Neural cell (in vitro differentiated cells): ENCODE measurements at regions not wholly inside any gene's neighbourhood (a gene's known extent, or its start where the extent isn't known, plus 50 kb on each side); places are given as distances from the start of the nearest gene placed in this dataset.

Source experiments
- H2AFZ ChIP-seq: fragments of 200-600, 300-800 bp; sonication (generic), shearing (Covaris generic); 2 replicates; pipeline ENCODE4 v1.6.0; 2014; ENCODE audit warnings: low read depth, mild to moderate bottlenecking, antibody characterized with exemption, low read length, moderate library complexity
- H3F3A ChIP-seq: fragments of 200-600 bp; shearing (Covaris generic); 2 replicates; pipeline ENCODE4 v1.6.1; 2016; ENCODE audit warnings: mild to moderate bottlenecking, moderate library complexity, mixed read lengths, antibody characterized with exemption, low read length; ENCODE audit not compliant: insufficient read depth, poor library complexity, severe bottlenecking
- H3K27ac ChIP-seq: fragments of 200-600, 300-800 bp; sonication (generic), shearing (Covaris generic); 2 replicates; pipeline ENCODE4 v1.5.1; 2014; ENCODE audit warnings: mild to moderate bottlenecking, low read length, moderate library complexity
- H3K27me3 ChIP-seq: fragments of 300-800, 200-600 bp; sonication (generic), shearing (Covaris generic); 2 replicates; pipeline ENCODE4 v1.6.0; 2014; ENCODE audit warnings: mild to moderate bottlenecking, low read depth, low read length, moderate library complexity; ENCODE audit not compliant: insufficient read depth
- H3K36me3 ChIP-seq: fragments of 300-800, 200-600 bp; sonication (generic), shearing (Covaris generic); 2 replicates; pipeline ENCODE4 v1.5.1; 2014; ENCODE audit warnings: mild to moderate bottlenecking, antibody characterized with exemption, low read length, moderate library complexity; ENCODE audit not compliant: insufficient read depth
- H3K4me2 ChIP-seq: fragments of 300-800, 200-600 bp; sonication (generic), shearing (Covaris generic); 2 replicates; pipeline ENCODE4 v1.6.0; 2014; ENCODE audit warnings: mild to moderate bottlenecking, low read length
- H3K4me3 ChIP-seq: fragments of 300-800, 200-600 bp; sonication (generic), shearing (Covaris generic); 2 replicates; pipeline ENCODE4 v1.5.1; 2014; ENCODE audit warnings: mild to moderate bottlenecking, low read length, moderate library complexity
- H3K79me2 ChIP-seq: fragments of 200-600 bp; shearing (Covaris generic); replicated peaks from 2 replicates; pipeline ENCODE4 v1.6.0; 2014; ENCODE audit warnings: mild to moderate bottlenecking, low read length, moderate library complexity; ENCODE audit not compliant: insufficient read depth
- H3K9ac ChIP-seq: fragments of 300-800, 200-600 bp; sonication (generic), shearing (Covaris generic); 2 replicates; pipeline ENCODE4 v1.6.1; 2016; ENCODE audit warnings: mild to moderate bottlenecking, low read length, mixed read lengths
- H3K9me2 ChIP-seq: fragments of 200-600 bp; shearing (Covaris generic); 2 replicates; pipeline ENCODE4 v1.6.1; 2016; ENCODE audit warnings: mild to moderate bottlenecking, low read length, mixed read lengths; ENCODE audit not compliant: insufficient read depth
- H3K9me3 ChIP-seq: fragments of 200-600, 300-800 bp; sonication (generic), shearing (Covaris generic); 2 replicates; pipeline ENCODE4 v1.6.1; 2016; ENCODE audit warnings: mild to moderate bottlenecking, mixed run types, low read length, moderate library complexity, mixed read lengths
- H4K20me1 ChIP-seq: fragments of 200-600 bp; shearing (Covaris generic); 2 replicates; pipeline ENCODE4 v1.6.1; 2016; ENCODE audit warnings: mild to moderate bottlenecking, mixed run types; ENCODE audit not compliant: insufficient read depth
- EP300 ChIP-seq: fragments of 450-650 bp; conservative IDR thresholded peaks from 2 replicates; pipeline ENCODE4 v1.6.1; 2014; ENCODE audit warnings: antibody characterized with exemption, mild to moderate bottlenecking, moderate library complexity; ENCODE audit not compliant: poor library complexity, severe bottlenecking
- EZH2 ChIP-seq: fragments of 200-600, 300-800 bp; shearing (Covaris generic), sonication (generic); IDR thresholded peaks from 2 replicates; pipeline ENCODE4 v1.6.1; 2014; ENCODE audit warnings: antibody characterized with exemption, low read length, borderline replicate concordance, mild to moderate bottlenecking; ENCODE audit not compliant: insufficient read depth, poor library complexity, severe bottlenecking
- MXI1 ChIP-seq: fragments of 450-650 bp; conservative IDR thresholded peaks from 2 replicates; pipeline ENCODE4 v1.6.1; 2014; ENCODE audit warnings: antibody characterized with exemption, mild to moderate bottlenecking; ENCODE audit not compliant: poor library complexity, severe bottlenecking
- POLR2AphosphoS5 ChIP-seq: IDR thresholded peaks from 2 replicates; pipeline ENCODE4 v1.6.1; 2012
- RAD21 ChIP-seq: fragments of 450-650 bp; conservative IDR thresholded peaks from 2 replicates; pipeline ENCODE4 v1.6.1; 2014; ENCODE audit warnings: antibody characterized with exemption, mild to moderate bottlenecking, moderate library complexity
- REST ChIP-seq: IDR thresholded peaks from 2 replicates; pipeline ENCODE4 v1.6.1; 2012; ENCODE audit warnings: borderline replicate concordance
- SMC3 ChIP-seq: fragments of 450-650 bp; conservative IDR thresholded peaks from 2 replicates; pipeline ENCODE4 v1.6.1; 2014; ENCODE audit warnings: antibody characterized with exemption, mild to moderate bottlenecking, moderate library complexity; ENCODE audit not compliant: poor library complexity
- TAF1 ChIP-seq: IDR thresholded peaks from 2 replicates; pipeline ENCODE4 v1.6.1; 2012; ENCODE audit warnings: low read depth
- TF ChIP-seq, protein P1 (sequence below): fragments of 450-650 bp; IDR thresholded peaks from 2 replicates; pipeline ENCODE4 v1.5.1; 2014; ENCODE audit warnings: antibody characterized with exemption, mild to moderate bottlenecking, moderate library complexity; ENCODE audit not compliant: poor library complexity, severe bottlenecking

GRCh38 chr5:58392496-58392895 lies 67.4 kb downstream of the PLK2 start:
- H3F3A ChIP-seq: no peaks in the 10 kb centered on the region
- H3K9ac ChIP-seq: peak overlapping the region; percentile 25
- no peaks in the 10 kb centered on the region for H3K79me2 ChIP-seq
- no peaks in the 10 kb centered on the region for H3K27me3 ChIP-seq
- H3K4me3 ChIP-seq: peak overlapping the region; percentile 30
- H3K4me2 ChIP-seq: peak overlapping the region; percentile 31
- H2AFZ ChIP-seq: peak overlapping the region; percentile 18
- TF ChIP-seq POLR2AphosphoS5 (no peak), RAD21 (peak; percentile 12), SMC3 (no peak), EP300 (no peak), REST (peak; percentile 64), EZH2 (no peak), MXI1 (no peak), TAF1 (no peak)
- TF ChIP-seq, protein P1, sequence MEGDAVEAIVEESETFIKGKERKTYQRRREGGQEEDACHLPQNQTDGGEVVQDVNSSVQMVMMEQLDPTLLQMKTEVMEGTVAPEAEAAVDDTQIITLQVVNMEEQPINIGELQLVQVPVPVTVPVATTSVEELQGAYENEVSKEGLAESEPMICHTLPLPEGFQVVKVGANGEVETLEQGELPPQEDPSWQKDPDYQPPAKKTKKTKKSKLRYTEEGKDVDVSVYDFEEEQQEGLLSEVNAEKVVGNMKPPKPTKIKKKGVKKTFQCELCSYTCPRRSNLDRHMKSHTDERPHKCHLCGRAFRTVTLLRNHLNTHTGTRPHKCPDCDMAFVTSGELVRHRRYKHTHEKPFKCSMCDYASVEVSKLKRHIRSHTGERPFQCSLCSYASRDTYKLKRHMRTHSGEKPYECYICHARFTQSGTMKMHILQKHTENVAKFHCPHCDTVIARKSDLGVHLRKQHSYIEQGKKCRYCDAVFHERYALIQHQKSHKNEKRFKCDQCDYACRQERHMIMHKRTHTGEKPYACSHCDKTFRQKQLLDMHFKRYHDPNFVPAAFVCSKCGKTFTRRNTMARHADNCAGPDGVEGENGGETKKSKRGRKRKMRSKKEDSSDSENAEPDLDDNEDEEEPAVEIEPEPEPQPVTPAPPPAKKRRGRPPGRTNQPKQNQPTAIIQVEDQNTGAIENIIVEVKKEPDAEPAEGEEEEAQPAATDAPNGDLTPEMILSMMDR: no peak
- peak overlapping the region; percentile 69 for H3K27ac ChIP-seq
- H4K20me1 ChIP-seq: no peaks in the 10 kb centered on the region
- H3K9me2 ChIP-seq: no peaks in the 10 kb centered on the region
- H3K36me3 ChIP-seq: no peaks in the 10 kb centered on the region
- no peaks in the 10 kb centered on the region for H3K9me3 ChIP-seq

GRCh38 chr5:58383448-58383847 lies 76.4 kb downstream of the PLK2 start:
- Histone ChIP-seq H3K27me3 (no peaks in the 10 kb centered on the region), H3K4me3 (no peak overlapping the region), H3K36me3 (no peaks in the 10 kb centered on the region), H2AFZ (no peak overlapping the region), H3K9me2 (no peaks in the 10 kb centered on the region), H3K27ac (no peak overlapping the region), H3K9ac (no peak overlapping the region), H3K79me2 (no peaks in the 10 kb centered on the region), H4K20me1 (no peaks in the 10 kb centered on the region), H3F3A (no peaks in the 10 kb centered on the region), H3K4me2 (no peak overlapping the region), H3K9me3 (peaks cover 2% of the 10 kb centered on the region)
- TF ChIP-seq, protein P1: no peak
- TF ChIP-seq MXI1 (no peak), TAF1 (no peak), POLR2AphosphoS5 (no peak), SMC3 (no peak), REST (no peak), EZH2 (no peak), RAD21 (no peak), EP300 (no peak)
